ENCODE measurements at regions not wholly inside any gene's neighbourhood (a gene's known extent, or its start where the extent isn't known, plus 50 kb on each side); places are given as distances from the start of the nearest gene placed in this dataset.

GRCh38 chr21:28325618-28326017 lies 667.1 kb downstream of the LTN1 start:
- no peak for ATAC-seq
- ChIA-PET CTCF (no interaction called here), POLR2A (no interaction called here)
- intact Hi-C loops (cut with micrococcal nuclease; ENCODE audit: unreplicated experiment), result no loop called here
- TF ChIP-seq TCF7L2 (IDR thresholded peaks at IDR 0.05; ENCODE audit: low read depth, low read length), result no peak
- TF ChIP-seq SIN3A (IDR thresholded peaks at IDR 0.05; ENCODE audit: borderline replicate concordance, insufficient read depth, low read depth, low read length), result no peak
- Histone ChIP-seq H3K27ac (ENCODE audit: low read length) (no peak overlapping the region), H3K27me3 (ENCODE audit: control insufficient read depth, insufficient read depth, low read length) (no peaks in the 10 kb centered on the region), H3K4me3 (ENCODE audit: low read depth in 2 of 2, low read length in 2 of 2) (no peak overlapping the region), H3K4me1 (ENCODE audit: control insufficient read depth, insufficient read depth, low read length) (no peaks in the 10 kb centered on the region), H3K36me3 (ENCODE audit: control insufficient read depth, insufficient read depth, low read length) (no peaks in the 10 kb centered on the region), H3K9me3 (ENCODE audit: control insufficient read depth, insufficient read depth, low read depth, low read length) (no peaks in the 10 kb centered on the region)
- no peak for DNase-seq (ENCODE audit: low read depth, low spot score)
- in situ Hi-C loops (cut with HindIII; ENCODE audit: low pct_unique_long_range_greater_than_20kb, low sequenced_read_pairs), result no loop called here
- BruUV-seq (replicated peaks), result no TSS peak

GRCh38 chr21:28324690-28325089 lies 668.0 kb downstream of the LTN1 start:
- in situ Hi-C loops (cut with HindIII; ENCODE audit: low pct_unique_long_range_greater_than_20kb, low sequenced_read_pairs), result no loop called here
- H3K9me3 ChIP-seq (ENCODE audit: control insufficient read depth, insufficient read depth, low read depth, low read length), result no peaks in the 10 kb centered on the region
- H3K36me3 ChIP-seq (ENCODE audit: control insufficient read depth, insufficient read depth, low read length), result no peaks in the 10 kb centered on the region
- ChIA-PET CTCF (no interaction called here), POLR2A (no interaction called here)
- DNase-seq (ENCODE audit: low read depth, low spot score), result no peak
- H3K4me1 ChIP-seq (ENCODE audit: control insufficient read depth, insufficient read depth, low read length), result no peaks in the 10 kb centered on the region
- no peak for ATAC-seq
- intact Hi-C loops (cut with micrococcal nuclease; ENCODE audit: unreplicated experiment), result no loop called here
- no peaks in the 10 kb centered on the region for H3K27me3 ChIP-seq (ENCODE audit: control insufficient read depth, insufficient read depth, low read length)
- H3K27ac ChIP-seq (ENCODE audit: low read length), result no peak overlapping the region
- TF ChIP-seq, protein P1, sequence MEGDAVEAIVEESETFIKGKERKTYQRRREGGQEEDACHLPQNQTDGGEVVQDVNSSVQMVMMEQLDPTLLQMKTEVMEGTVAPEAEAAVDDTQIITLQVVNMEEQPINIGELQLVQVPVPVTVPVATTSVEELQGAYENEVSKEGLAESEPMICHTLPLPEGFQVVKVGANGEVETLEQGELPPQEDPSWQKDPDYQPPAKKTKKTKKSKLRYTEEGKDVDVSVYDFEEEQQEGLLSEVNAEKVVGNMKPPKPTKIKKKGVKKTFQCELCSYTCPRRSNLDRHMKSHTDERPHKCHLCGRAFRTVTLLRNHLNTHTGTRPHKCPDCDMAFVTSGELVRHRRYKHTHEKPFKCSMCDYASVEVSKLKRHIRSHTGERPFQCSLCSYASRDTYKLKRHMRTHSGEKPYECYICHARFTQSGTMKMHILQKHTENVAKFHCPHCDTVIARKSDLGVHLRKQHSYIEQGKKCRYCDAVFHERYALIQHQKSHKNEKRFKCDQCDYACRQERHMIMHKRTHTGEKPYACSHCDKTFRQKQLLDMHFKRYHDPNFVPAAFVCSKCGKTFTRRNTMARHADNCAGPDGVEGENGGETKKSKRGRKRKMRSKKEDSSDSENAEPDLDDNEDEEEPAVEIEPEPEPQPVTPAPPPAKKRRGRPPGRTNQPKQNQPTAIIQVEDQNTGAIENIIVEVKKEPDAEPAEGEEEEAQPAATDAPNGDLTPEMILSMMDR (IDR thresholded peaks at IDR 0.05), result no peak
- no peak overlapping the region for H3K4me3 ChIP-seq (ENCODE audit: low read depth in 2 of 2, low read length in 2 of 2)
- no TSS peak for BruUV-seq (replicated peaks)

GRCh38 chr21:28317177-28317950 lies 675.3 kb downstream of the LTN1 start:
- DNase-seq (ENCODE audit: low read depth, low spot score), result no peak
- Histone ChIP-seq H3K4me1 (ENCODE audit: control insufficient read depth, insufficient read depth, low read length) (no peaks in the 10 kb centered on the region), H3K4me3 (ENCODE audit: low read depth in 2 of 2, low read length in 2 of 2) (no peak overlapping the region), H3K9me3 (ENCODE audit: control insufficient read depth, insufficient read depth, low read depth, low read length) (no peaks in the 10 kb centered on the region), H3K27me3 (ENCODE audit: control insufficient read depth, insufficient read depth, low read length) (no peaks in the 10 kb centered on the region), H3K36me3 (ENCODE audit: control insufficient read depth, insufficient read depth, low read length) (no peaks in the 10 kb centered on the region), H3K27ac (ENCODE audit: low read length) (no peak overlapping the region)
- intact Hi-C loops (cut with micrococcal nuclease; ENCODE audit: unreplicated experiment), result no loop called here
- in situ Hi-C loops (cut with HindIII; ENCODE audit: low pct_unique_long_range_greater_than_20kb, low sequenced_read_pairs), result no loop called here
- BruUV-seq (replicated peaks), result no TSS peak
- CTCF ChIA-PET, result no interaction called here
- TF ChIP-seq TCF7L2 (IDR thresholded peaks at IDR 0.05; ENCODE audit: low read depth, low read length), result no peak
- no peak for TF ChIP-seq POLR2AphosphoS5 (IDR thresholded peaks at IDR 0.05; ENCODE audit: low read depth, low read length)
- TF ChIP-seq, protein P2, sequence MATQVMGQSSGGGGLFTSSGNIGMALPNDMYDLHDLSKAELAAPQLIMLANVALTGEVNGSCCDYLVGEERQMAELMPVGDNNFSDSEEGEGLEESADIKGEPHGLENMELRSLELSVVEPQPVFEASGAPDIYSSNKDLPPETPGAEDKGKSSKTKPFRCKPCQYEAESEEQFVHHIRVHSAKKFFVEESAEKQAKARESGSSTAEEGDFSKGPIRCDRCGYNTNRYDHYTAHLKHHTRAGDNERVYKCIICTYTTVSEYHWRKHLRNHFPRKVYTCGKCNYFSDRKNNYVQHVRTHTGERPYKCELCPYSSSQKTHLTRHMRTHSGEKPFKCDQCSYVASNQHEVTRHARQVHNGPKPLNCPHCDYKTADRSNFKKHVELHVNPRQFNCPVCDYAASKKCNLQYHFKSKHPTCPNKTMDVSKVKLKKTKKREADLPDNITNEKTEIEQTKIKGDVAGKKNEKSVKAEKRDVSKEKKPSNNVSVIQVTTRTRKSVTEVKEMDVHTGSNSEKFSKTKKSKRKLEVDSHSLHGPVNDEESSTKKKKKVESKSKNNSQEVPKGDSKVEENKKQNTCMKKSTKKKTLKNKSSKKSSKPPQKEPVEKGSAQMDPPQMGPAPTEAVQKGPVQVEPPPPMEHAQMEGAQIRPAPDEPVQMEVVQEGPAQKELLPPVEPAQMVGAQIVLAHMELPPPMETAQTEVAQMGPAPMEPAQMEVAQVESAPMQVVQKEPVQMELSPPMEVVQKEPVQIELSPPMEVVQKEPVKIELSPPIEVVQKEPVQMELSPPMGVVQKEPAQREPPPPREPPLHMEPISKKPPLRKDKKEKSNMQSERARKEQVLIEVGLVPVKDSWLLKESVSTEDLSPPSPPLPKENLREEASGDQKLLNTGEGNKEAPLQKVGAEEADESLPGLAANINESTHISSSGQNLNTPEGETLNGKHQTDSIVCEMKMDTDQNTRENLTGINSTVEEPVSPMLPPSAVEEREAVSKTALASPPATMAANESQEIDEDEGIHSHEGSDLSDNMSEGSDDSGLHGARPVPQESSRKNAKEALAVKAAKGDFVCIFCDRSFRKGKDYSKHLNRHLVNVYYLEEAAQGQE (IDR thresholded peaks at IDR 0.05; ENCODE audit: insufficient read depth in 1 of 2, low read depth in 2 of 2, low read length in 1 of 2), result no peak
- no peak for TF ChIP-seq SIN3A (IDR thresholded peaks at IDR 0.05; ENCODE audit: borderline replicate concordance, insufficient read depth, low read depth, low read length)
- TF ChIP-seq, protein P1 (IDR thresholded peaks at IDR 0.05), result no peak
- no peak for ATAC-seq
- POLR2A ChIA-PET, result no interaction called here
